Neural progenitor cell (in vitro differentiated cells): ENCODE measurements at regions not wholly inside any gene's neighbourhood (a gene's known extent, or its start where the extent isn't known, plus 50 kb on each side); places are given as distances from the start of the nearest gene placed in this dataset.
"Not testable (repeated sequence)": the region's sequence is repeated elsewhere in the genome, so short reads cannot be mapped to it uniquely, and the experiment has no call there.

Experiments used
- DNase-seq: peaks from one replicate; pipeline ENCODE4 v3.0.0-alpha.2; 2016; ENCODE audit warnings: low spot score
- H2AFZ ChIP-seq: fragments of 200-600 bp; sonication (generic); replicated peaks from 2 replicates; pipeline ENCODE4 v1.6.1; 2016; ENCODE audit warnings: antibody characterized with exemption
- H3F3A ChIP-seq: fragments of 200-600 bp; sonication (generic); 2 replicates; pipeline ENCODE4 v1.6.1; 2016; ENCODE audit warnings: antibody characterized with exemption, low read depth
- H3K27ac ChIP-seq: fragments of 200-600 bp; sonication (generic); 2 replicates; pipeline ENCODE4 v1.5.1; 2016; ENCODE audit warnings: mild to moderate bottlenecking
- H3K27me3 ChIP-seq: fragments of 200-600 bp; sonication (generic); 2 replicates; pipeline ENCODE4 v1.6.1; 2016; ENCODE audit warnings: mild to moderate bottlenecking, moderate library complexity
- H3K36me3 ChIP-seq: fragments of 200-600 bp; sonication (generic); 2 replicates; pipeline ENCODE4 v1.5.1; 2016
- H3K4me1 ChIP-seq: fragments of 200-600 bp; sonication (generic); 2 replicates; pipeline ENCODE4 v1.6.1; 2016; ENCODE audit warnings: mixed run types
- H3K4me2 ChIP-seq: fragments of 200-600 bp; sonication (generic); 2 replicates; pipeline ENCODE4 v1.6.1; 2016
- H3K4me3 ChIP-seq: fragments of 200-600 bp; sonication (generic); 2 replicates; pipeline ENCODE4 v1.5.1; 2016
- H3K79me2 ChIP-seq: fragments of 200-600 bp; sonication (generic); 2 replicates; pipeline ENCODE4 v1.6.1; 2016; ENCODE audit warnings: low read depth
- H3K9ac ChIP-seq: fragments of 200-600 bp; sonication (generic); 2 replicates; pipeline ENCODE4 v1.6.1; 2016
- H3K9me3 ChIP-seq: fragments of 200-600 bp; sonication (generic); 2 replicates; pipeline ENCODE4 v1.5.1; 2016; ENCODE audit warnings: low read depth
- H4K20me1 ChIP-seq: fragments of 200-600 bp; sonication (generic); 2 replicates; pipeline ENCODE4 v1.6.1; 2016; ENCODE audit warnings: low read depth
- H3K27ac Mint-ChIP-seq: 3 replicates; pipeline ENCODE4 v1.8.0; 2021; ENCODE audit warnings: mixed read lengths
- H3K27me3 Mint-ChIP-seq: 2 replicates; pipeline ENCODE4 v1.8.0; 2022; ENCODE audit warnings: low read depth, mild to moderate bottlenecking, inconsistent platforms, moderate library complexity, mixed read lengths; ENCODE audit not compliant: insufficient read depth
- H3K36me3 Mint-ChIP-seq: 3 replicates; pipeline ENCODE4 v1.8.0; 2021; ENCODE audit warnings: mixed read lengths
- H3K4me1 Mint-ChIP-seq: 3 replicates; pipeline ENCODE4 v1.8.0; 2021; ENCODE audit warnings: mixed read lengths
- H3K4me3 Mint-ChIP-seq: 3 replicates; pipeline ENCODE4 v1.8.0; 2021; ENCODE audit warnings: mild to moderate bottlenecking, moderate library complexity, mixed read lengths
- H3K9me3 Mint-ChIP-seq: 3 replicates; pipeline ENCODE4 v1.8.0; 2020; ENCODE audit warnings: mixed read lengths
- EZH2 ChIP-seq: fragments of 200-600 bp; sonication (generic); IDR thresholded peaks from 2 replicates; pipeline ENCODE4 v1.6.1; 2017; ENCODE audit warnings: antibody characterized with exemption, mild to moderate bottlenecking, moderate library complexity
- EZH2phosphoT487 ChIP-seq: fragments of 200-600 bp; sonication (generic); IDR thresholded peaks from 2 replicates; pipeline ENCODE4 v1.6.1; 2017; ENCODE audit warnings: antibody characterized with exemption
- TF ChIP-seq, protein P1 (sequence below): fragments of 200-600 bp; sonication (generic); IDR thresholded peaks from 2 replicates; pipeline ENCODE4 v1.5.1; 2017; ENCODE audit warnings: antibody characterized with exemption, mild to moderate bottlenecking

DNA sequence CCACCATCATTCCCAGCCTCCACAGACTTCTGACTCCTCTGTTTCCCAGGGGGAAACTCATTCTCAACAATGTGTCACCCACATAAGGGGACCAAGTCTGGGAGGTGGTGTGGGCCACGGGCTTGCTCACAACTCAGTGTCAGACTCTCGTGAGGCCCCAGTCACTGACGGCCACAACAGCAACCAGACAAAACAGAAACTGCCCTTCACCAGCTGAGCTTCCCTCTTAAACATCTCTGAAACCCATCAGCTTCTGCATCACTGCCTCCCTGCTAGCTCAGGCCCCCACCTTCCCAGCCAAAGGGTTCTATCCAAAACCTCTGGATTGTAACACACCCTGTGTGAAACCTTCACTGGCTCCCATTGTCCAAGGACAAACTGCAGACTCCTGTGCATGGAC is 273.4 kb downstream of the CDK5RAP2 start:
- Histone ChIP-seq H3K4me2 (no peak overlapping the region), H3K4me3 (no peak overlapping the region), H3F3A (no peaks in the 10 kb centered on the region), H3K79me2 (no peaks in the 10 kb centered on the region), H3K4me1 (no peaks in the 10 kb centered on the region), H3K27me3 (no peaks in the 10 kb centered on the region), H2AFZ (no peak overlapping the region), H3K9me3 (no peaks in the 10 kb centered on the region), H3K27ac (no peak overlapping the region), H4K20me1 (no peaks in the 10 kb centered on the region), H3K9ac (no peak overlapping the region), H3K36me3 (no peaks in the 10 kb centered on the region)
- Mint-ChIP-seq H3K4me3 (no peak overlapping the region), H3K9me3 (no peaks in the 10 kb centered on the region), H3K27me3 (peaks cover 3% of the 10 kb centered on the region), H3K36me3 (no peaks in the 10 kb centered on the region), H3K4me1 (peaks cover 4% of the 10 kb centered on the region), H3K27ac (no peak overlapping the region)
- no peak for TF ChIP-seq EZH2
- no peak for TF ChIP-seq EZH2phosphoT487
- TF ChIP-seq, protein P1, sequence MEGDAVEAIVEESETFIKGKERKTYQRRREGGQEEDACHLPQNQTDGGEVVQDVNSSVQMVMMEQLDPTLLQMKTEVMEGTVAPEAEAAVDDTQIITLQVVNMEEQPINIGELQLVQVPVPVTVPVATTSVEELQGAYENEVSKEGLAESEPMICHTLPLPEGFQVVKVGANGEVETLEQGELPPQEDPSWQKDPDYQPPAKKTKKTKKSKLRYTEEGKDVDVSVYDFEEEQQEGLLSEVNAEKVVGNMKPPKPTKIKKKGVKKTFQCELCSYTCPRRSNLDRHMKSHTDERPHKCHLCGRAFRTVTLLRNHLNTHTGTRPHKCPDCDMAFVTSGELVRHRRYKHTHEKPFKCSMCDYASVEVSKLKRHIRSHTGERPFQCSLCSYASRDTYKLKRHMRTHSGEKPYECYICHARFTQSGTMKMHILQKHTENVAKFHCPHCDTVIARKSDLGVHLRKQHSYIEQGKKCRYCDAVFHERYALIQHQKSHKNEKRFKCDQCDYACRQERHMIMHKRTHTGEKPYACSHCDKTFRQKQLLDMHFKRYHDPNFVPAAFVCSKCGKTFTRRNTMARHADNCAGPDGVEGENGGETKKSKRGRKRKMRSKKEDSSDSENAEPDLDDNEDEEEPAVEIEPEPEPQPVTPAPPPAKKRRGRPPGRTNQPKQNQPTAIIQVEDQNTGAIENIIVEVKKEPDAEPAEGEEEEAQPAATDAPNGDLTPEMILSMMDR = no peak
- DNase-seq = no peak

GRCh38 chr9:120306088-120306487 is 273.9 kb downstream of the CDK5RAP2 start:
- Histone ChIP-seq H3K9me3 (no peaks in the 10 kb centered on the region), H3K9ac (no peak overlapping the region), H2AFZ (no peak overlapping the region), H3K79me2 (no peaks in the 10 kb centered on the region), H3K27ac (no peak overlapping the region), H3K27me3 (no peaks in the 10 kb centered on the region), H3K4me3 (no peak overlapping the region), H3F3A (no peaks in the 10 kb centered on the region), H3K4me1 (no peaks in the 10 kb centered on the region), H4K20me1 (no peaks in the 10 kb centered on the region), H3K36me3 (no peaks in the 10 kb centered on the region), H3K4me2 (no peak overlapping the region)
- Mint-ChIP-seq H3K4me1 (peaks cover 4% of the 10 kb centered on the region), H3K4me3 (no peak overlapping the region), H3K27me3 (peaks cover 4% of the 10 kb centered on the region), H3K36me3 (no peaks in the 10 kb centered on the region), H3K9me3 (no peaks in the 10 kb centered on the region), H3K27ac (no peak overlapping the region)
- TF ChIP-seq, protein P1 = no peak
- no peak for TF ChIP-seq EZH2
- TF ChIP-seq EZH2phosphoT487 = no peak
- DNase-seq = no peak

GRCh38 chr9:120304896-120305295 is 275.1 kb downstream of the CDK5RAP2 start:
- not testable (repeated sequence) for H3K9me3 Mint-ChIP-seq, H3K27ac Mint-ChIP-seq, H3K4me1 Mint-ChIP-seq, H3K27me3 Mint-ChIP-seq, H3K4me1 ChIP-seq, H3F3A ChIP-seq, DNase-seq, H3K79me2 ChIP-seq, H3K27ac ChIP-seq, H2AFZ ChIP-seq, H3K9ac ChIP-seq, H3K36me3 Mint-ChIP-seq, H3K4me2 ChIP-seq, H3K36me3 ChIP-seq, H4K20me1 ChIP-seq, H3K4me3 Mint-ChIP-seq, H3K9me3 ChIP-seq, H3K4me3 ChIP-seq, H3K27me3 ChIP-seq

DNA sequence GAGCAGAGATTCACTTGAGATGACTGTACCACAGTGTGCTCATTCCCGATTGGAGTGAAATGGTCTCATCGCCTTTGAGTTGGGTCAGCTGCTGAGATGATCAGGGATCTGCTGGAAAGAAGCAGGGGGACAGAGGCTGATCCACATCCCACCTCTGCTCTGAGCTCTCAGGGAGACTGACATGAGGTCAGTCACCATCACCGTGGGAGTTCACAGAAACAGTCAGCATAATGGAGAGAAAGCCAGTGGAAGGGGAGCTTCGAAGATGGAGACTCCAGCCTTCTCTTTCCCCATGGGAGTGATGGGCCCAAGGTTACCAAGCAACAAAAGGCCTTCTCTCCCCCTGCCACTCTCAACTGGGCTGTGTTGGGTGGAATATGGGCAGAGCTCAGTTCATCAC is 276.4 kb downstream of the CDK5RAP2 start:
- no peaks in the 10 kb centered on the region for H3K27me3 ChIP-seq
- no peak overlapping the region for H3K4me2 ChIP-seq
- Mint-ChIP-seq H3K36me3 (no peaks in the 10 kb centered on the region), H3K4me1 (peaks cover 4% of the 10 kb centered on the region), H3K4me3 (no peak overlapping the region), H3K9me3 (no peaks in the 10 kb centered on the region), H3K27me3 (peaks cover 5% of the 10 kb centered on the region), H3K27ac (no peak overlapping the region)
- H3K4me3 ChIP-seq = no peak overlapping the region
- no peaks in the 10 kb centered on the region for H3K79me2 ChIP-seq
- H3K4me1 ChIP-seq = no peaks in the 10 kb centered on the region
- H2AFZ ChIP-seq = no peak overlapping the region
- TF ChIP-seq, protein P1 = no peak
- no peak for DNase-seq
- H3K9ac ChIP-seq = no peak overlapping the region
- no peaks in the 10 kb centered on the region for H3F3A ChIP-seq
- no peak overlapping the region for H3K27ac ChIP-seq
- H3K9me3 ChIP-seq = no peaks in the 10 kb centered on the region
- no peaks in the 10 kb centered on the region for H4K20me1 ChIP-seq
- no peaks in the 10 kb centered on the region for H3K36me3 ChIP-seq
